ENCODE measurements at regions not wholly inside any gene's neighbourhood (a gene's known extent, or its start where the extent isn't known, plus 50 kb on each side); places are given as distances from the start of the nearest gene placed in this dataset.

GRCh38 chr15:31473385-31474058, 146.9 kb downstream of the KLF13 start:
- no peak for DNase-seq (ENCODE audit: low read depth)

- DNase-seq (ENCODE audit: low read depth) = no peak
These were observed 147.6 kb downstream of the KLF13 start for GRCh38 chr15:31474059-31474868.

GRCh38 chr15:31476236-31476810, 149.7 kb downstream of the KLF13 start:
- DNase-seq (ENCODE audit: low read depth) = no peak

- DNase-seq (ENCODE audit: low read depth) = no peak
These were observed 150.2 kb downstream of the KLF13 start for GRCh38 chr15:31476866-31477265.

GRCh38 chr15:31477301-31477700, 150.7 kb downstream of the KLF13 start:
- no peak for DNase-seq (ENCODE audit: low read depth)

GRCh38 chr15:31477851-31478701, 151.4 kb downstream of the KLF13 start:
- DNase-seq (ENCODE audit: low read depth) = no peak

GRCh38 chr15:31478702-31479221, 152.1 kb downstream of the KLF13 start:
- DNase-seq (ENCODE audit: low read depth) = no peak

GRCh38 chr15:31480356-31481025, 153.9 kb downstream of the KLF13 start:
- no peak for DNase-seq (ENCODE audit: low read depth)

GRCh38 chr15:31481142-31481541, 154.5 kb downstream of the KLF13 start:
- DNase-seq (ENCODE audit: low read depth) = no peak

GRCh38 chr15:31482122-31482922, 155.7 kb downstream of the KLF13 start:
- no peak for DNase-seq (ENCODE audit: low read depth)

GRCh38 chr15:31483053-31483985, 156.7 kb downstream of the KLF13 start:
- no peak for DNase-seq (ENCODE audit: low read depth)

- DNase-seq (ENCODE audit: low read depth) = no peak
These were observed 157.6 kb downstream of the KLF13 start for GRCh38 chr15:31483986-31484951.

- DNase-seq (ENCODE audit: low read depth) = no peak
These were observed 158.4 kb downstream of the KLF13 start for GRCh38 chr15:31484986-31485385.

GRCh38 chr15:31485431-31485830, 158.8 kb downstream of the KLF13 start:
- no peak for DNase-seq (ENCODE audit: low read depth)

- DNase-seq (ENCODE audit: low read depth) = no peak
These were observed 159.4 kb downstream of the KLF13 start for GRCh38 chr15:31485911-31486461.

- no peak for DNase-seq (ENCODE audit: low read depth)
These were observed 159.9 kb downstream of the KLF13 start for GRCh38 chr15:31486506-31486905.

GRCh38 chr15:31486906-31487695, 160.5 kb downstream of the KLF13 start:
- DNase-seq (ENCODE audit: low read depth) = no peak
